ENCODE measurements at regions not wholly inside any gene's neighbourhood (a gene's known extent, or its start where the extent isn't known, plus 50 kb on each side); places are given as distances from the start of the nearest gene placed in this dataset.

- no peak overlapping the region for H3K27ac ChIP-seq (ENCODE audit: low read depth in 1 of 2, low read length in 2 of 2)
- no peaks in the 10 kb centered on the region for H3K9me3 ChIP-seq (ENCODE audit: control insufficient read depth, low read length)
- no peak for DNase-seq
- no peak for ATAC-seq (ENCODE audit: low FRiP score)
- no peaks in the 10 kb centered on the region for H3K27me3 ChIP-seq (ENCODE audit: control insufficient read depth in 1 of 2, insufficient read depth in 2 of 2, low read length in 1 of 2)
- intact Hi-C loops (cut with DNase I) = no loop called here
- H3K4me3 ChIP-seq (ENCODE audit: low read length in 2 of 2) = no peak overlapping the region
- H3K36me3 ChIP-seq (ENCODE audit: control insufficient read depth in 1 of 2, insufficient read depth in 2 of 2, low read length in 1 of 2) = no peaks in the 10 kb centered on the region
- WGBS, 2 donors = 95 to 97% methylated on average over 1 of the region's 1 CpG
- H3K4me1 ChIP-seq (ENCODE audit: control insufficient read depth in 1 of 2, insufficient read depth in 2 of 2, low read length in 2 of 2) = no peaks in the 10 kb centered on the region
Measured at GRCh38 chr7:109354552-109354951, 784.9 kb downstream of the DNAJB9 start.

DNA sequence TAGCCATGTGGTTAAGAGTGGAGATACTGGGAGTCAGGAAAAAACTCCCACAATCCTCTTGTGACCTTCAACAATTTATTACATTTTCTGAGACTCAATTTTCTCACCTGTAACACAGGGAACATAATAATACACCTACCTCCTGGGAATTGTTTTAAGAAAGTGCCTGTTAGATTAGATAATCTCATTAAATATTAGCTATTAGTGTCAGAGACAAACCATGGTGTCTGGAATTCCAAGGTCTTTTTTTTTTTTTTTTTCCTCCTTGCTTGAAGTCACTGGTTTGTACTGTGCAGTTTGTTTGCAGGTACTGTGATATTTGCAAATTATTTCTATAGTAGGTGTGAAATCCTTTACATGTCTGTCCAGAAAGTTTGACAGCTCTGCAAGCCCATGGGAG, 806.1 kb downstream of the DNAJB9 start:
- no peak overlapping the region for H3K27ac ChIP-seq (ENCODE audit: low read depth in 1 of 2, low read length in 2 of 2)
- H3K27me3 ChIP-seq (ENCODE audit: control insufficient read depth in 1 of 2, insufficient read depth in 2 of 2, low read length in 1 of 2) = no peaks in the 10 kb centered on the region
- H3K9me3 ChIP-seq (ENCODE audit: control insufficient read depth, low read length) = no peaks in the 10 kb centered on the region
- H3K36me3 ChIP-seq (ENCODE audit: control insufficient read depth in 1 of 2, insufficient read depth in 2 of 2, low read length in 1 of 2) = no peaks in the 10 kb centered on the region
- no peak overlapping the region for H3K4me3 ChIP-seq (ENCODE audit: low read length in 2 of 2)
- no peak for DNase-seq
- intact Hi-C loops (cut with DNase I) = no loop called here
- ATAC-seq (ENCODE audit: low FRiP score) = no peak
- H3K4me1 ChIP-seq (ENCODE audit: control insufficient read depth in 1 of 2, insufficient read depth in 2 of 2, low read length in 2 of 2) = no peaks in the 10 kb centered on the region

GRCh38 chr7:109376576-109376975, 806.9 kb downstream of the DNAJB9 start:
- H3K27ac ChIP-seq (ENCODE audit: low read depth in 1 of 2, low read length in 2 of 2) = no peak overlapping the region
- no peaks in the 10 kb centered on the region for H3K9me3 ChIP-seq (ENCODE audit: control insufficient read depth, low read length)
- H3K36me3 ChIP-seq (ENCODE audit: control insufficient read depth in 1 of 2, insufficient read depth in 2 of 2, low read length in 1 of 2) = no peaks in the 10 kb centered on the region
- H3K27me3 ChIP-seq (ENCODE audit: control insufficient read depth in 1 of 2, insufficient read depth in 2 of 2, low read length in 1 of 2) = no peaks in the 10 kb centered on the region
- intact Hi-C loops (cut with DNase I) = no loop called here
- no peaks in the 10 kb centered on the region for H3K4me1 ChIP-seq (ENCODE audit: control insufficient read depth in 1 of 2, insufficient read depth in 2 of 2, low read length in 2 of 2)
- no peak for DNase-seq
- no peak overlapping the region for H3K4me3 ChIP-seq (ENCODE audit: low read length in 2 of 2)
- ATAC-seq (ENCODE audit: low FRiP score) = no peak

- intact Hi-C loops (cut with DNase I) = no loop called here
- DNase-seq (no peak), ATAC-seq (ENCODE audit: low FRiP score) (no peak)
- Histone ChIP-seq H3K36me3 (ENCODE audit: control insufficient read depth in 1 of 2, insufficient read depth in 2 of 2, low read length in 1 of 2) (no peaks in the 10 kb centered on the region), H3K27me3 (ENCODE audit: control insufficient read depth in 1 of 2, insufficient read depth in 2 of 2, low read length in 1 of 2) (no peaks in the 10 kb centered on the region), H3K27ac (ENCODE audit: low read depth in 1 of 2, low read length in 2 of 2) (no peak overlapping the region), H3K4me3 (ENCODE audit: low read length in 2 of 2) (no peak overlapping the region), H3K4me1 (ENCODE audit: control insufficient read depth in 1 of 2, insufficient read depth in 2 of 2, low read length in 2 of 2) (no peaks in the 10 kb centered on the region), H3K9me3 (ENCODE audit: control insufficient read depth, low read length) (no peaks in the 10 kb centered on the region)
- WGBS, 2 donors = 78 to 85% methylated on average over 3 of the region's 3 CpGs
Measured at GRCh38 chr7:109377076-109377884, 807.6 kb downstream of the DNAJB9 start.

- intact Hi-C loops (cut with DNase I) = no loop called here
- no peaks in the 10 kb centered on the region for H3K9me3 ChIP-seq (ENCODE audit: control insufficient read depth, low read length)
- DNase-seq = no peak
- no peak overlapping the region for H3K27ac ChIP-seq (ENCODE audit: low read depth in 1 of 2, low read length in 2 of 2)
- no peak overlapping the region for H3K4me3 ChIP-seq (ENCODE audit: low read length in 2 of 2)
- no peaks in the 10 kb centered on the region for H3K4me1 ChIP-seq (ENCODE audit: control insufficient read depth in 1 of 2, insufficient read depth in 2 of 2, low read length in 2 of 2)
- H3K27me3 ChIP-seq (ENCODE audit: control insufficient read depth in 1 of 2, insufficient read depth in 2 of 2, low read length in 1 of 2) = no peaks in the 10 kb centered on the region
- ATAC-seq (ENCODE audit: low FRiP score) = no peak
- 96 to 97% methylated on average over 2 of the region's 2 CpGs for WGBS, 2 donors
- H3K36me3 ChIP-seq (ENCODE audit: control insufficient read depth in 1 of 2, insufficient read depth in 2 of 2, low read length in 1 of 2) = no peaks in the 10 kb centered on the region
Measured at GRCh38 chr7:109386959-109387358, 817.3 kb downstream of the DNAJB9 start.

DNA sequence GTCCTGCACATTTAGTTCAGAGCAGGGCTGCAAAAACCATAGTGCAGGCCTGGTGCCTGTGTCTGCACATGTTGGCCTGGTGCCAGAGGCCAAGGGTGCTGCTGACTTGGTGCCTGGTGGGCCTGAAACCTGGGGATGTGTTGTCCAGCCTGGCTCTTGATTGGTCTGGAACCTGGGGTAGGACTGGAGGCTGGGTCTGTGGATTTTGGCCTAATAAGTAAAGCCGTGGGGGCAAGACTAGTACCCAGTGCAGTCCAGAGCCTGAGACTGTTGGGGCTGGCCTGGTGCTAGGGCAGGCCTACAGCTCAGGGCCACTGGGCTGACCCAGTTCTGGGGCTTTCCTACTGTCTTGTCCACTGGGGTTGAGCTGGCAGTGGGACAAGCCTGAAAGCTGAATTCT, 817.9 kb downstream of the DNAJB9 start:
- ATAC-seq (ENCODE audit: low FRiP score) = no peak
- WGBS, 2 donors = 97 to 100% methylated on average over 1 of the region's 1 CpG

GRCh38 chr7:109391240-109391639, 821.6 kb downstream of the DNAJB9 start:
- intact Hi-C loops (cut with DNase I) = no loop called here
- Histone ChIP-seq H3K27ac (ENCODE audit: low read depth in 1 of 2, low read length in 2 of 2) (no peak overlapping the region), H3K4me1 (ENCODE audit: control insufficient read depth in 1 of 2, insufficient read depth in 2 of 2, low read length in 2 of 2) (no peaks in the 10 kb centered on the region), H3K36me3 (ENCODE audit: control insufficient read depth in 1 of 2, insufficient read depth in 2 of 2, low read length in 1 of 2) (no peaks in the 10 kb centered on the region), H3K27me3 (ENCODE audit: control insufficient read depth in 1 of 2, insufficient read depth in 2 of 2, low read length in 1 of 2) (no peaks in the 10 kb centered on the region), H3K9me3 (ENCODE audit: control insufficient read depth, low read length) (no peaks in the 10 kb centered on the region), H3K4me3 (ENCODE audit: low read length in 2 of 2) (no peak overlapping the region)
- ATAC-seq (ENCODE audit: low FRiP score) = no peak
- DNase-seq = no peak
- WGBS, 2 donors = 9 to 14% methylated on average over 3 of the region's 3 CpGs

More for the DNA sequence above, 817.9 kb downstream of the DNAJB9 start:
- H3K36me3 ChIP-seq (ENCODE audit: control insufficient read depth in 1 of 2, insufficient read depth in 2 of 2, low read length in 1 of 2) = no peaks in the 10 kb centered on the region
- H3K4me3 ChIP-seq (ENCODE audit: low read length in 2 of 2) = no peak overlapping the region
- DNase-seq = peak; percentile 40 to 70
- no peaks in the 10 kb centered on the region for H3K9me3 ChIP-seq (ENCODE audit: control insufficient read depth, low read length)
- H3K4me1 ChIP-seq (ENCODE audit: control insufficient read depth in 1 of 2, insufficient read depth in 2 of 2, low read length in 2 of 2) = no peaks in the 10 kb centered on the region
- H3K27ac ChIP-seq (ENCODE audit: low read depth in 1 of 2, low read length in 2 of 2) = no peak overlapping the region
- H3K27me3 ChIP-seq (ENCODE audit: control insufficient read depth in 1 of 2, insufficient read depth in 2 of 2, low read length in 1 of 2) = no peaks in the 10 kb centered on the region
- intact Hi-C loops (cut with DNase I) = no loop called here

GRCh38 chr7:109402107-109402506, 832.4 kb downstream of the DNAJB9 start:
- intact Hi-C loops (cut with DNase I) = no loop called here

DNA sequence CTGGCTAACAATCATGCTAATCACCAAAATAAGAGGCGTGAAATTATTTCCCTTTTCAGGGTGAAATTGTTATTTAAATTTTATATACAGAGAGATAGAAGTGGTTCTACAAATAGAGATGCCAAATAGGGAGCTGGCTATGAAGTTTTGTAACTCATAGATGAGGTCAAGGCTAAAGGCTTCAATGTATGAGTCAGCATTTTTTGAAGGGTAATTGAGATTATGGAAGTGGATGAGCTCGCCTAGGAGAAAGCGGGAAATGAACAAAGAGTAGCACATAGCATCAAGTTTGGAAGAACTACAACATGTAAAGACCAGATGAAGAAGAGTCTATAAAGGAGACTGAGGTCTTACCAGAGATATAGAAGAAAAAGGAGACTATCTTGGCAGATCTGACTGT, 838.1 kb downstream of the DNAJB9 start:
- Histone ChIP-seq H3K9me3 (ENCODE audit: control insufficient read depth, low read length) (no peaks in the 10 kb centered on the region), H3K27me3 (ENCODE audit: control insufficient read depth in 1 of 2, insufficient read depth in 2 of 2, low read length in 1 of 2) (no peaks in the 10 kb centered on the region), H3K36me3 (ENCODE audit: control insufficient read depth in 1 of 2, insufficient read depth in 2 of 2, low read length in 1 of 2) (no peaks in the 10 kb centered on the region), H3K27ac (ENCODE audit: low read depth in 1 of 2, low read length in 2 of 2) (no peak overlapping the region), H3K4me3 (ENCODE audit: low read length in 2 of 2) (no peak overlapping the region), H3K4me1 (ENCODE audit: control insufficient read depth in 1 of 2, insufficient read depth in 2 of 2, low read length in 2 of 2) (no peaks in the 10 kb centered on the region)
- DNase-seq (no peak), ATAC-seq (ENCODE audit: low FRiP score) (no peak)
- 92 to 95% methylated on average over 3 of the region's 3 CpGs for WGBS, 2 donors
- intact Hi-C loops (cut with DNase I) = no loop called here

More at GRCh38 chr7:109402107-109402506, 832.4 kb downstream of the DNAJB9 start:
- H3K4me3 ChIP-seq (ENCODE audit: low read length in 2 of 2) = no peak overlapping the region
- no peaks in the 10 kb centered on the region for H3K9me3 ChIP-seq (ENCODE audit: control insufficient read depth, low read length)
- H3K4me1 ChIP-seq (ENCODE audit: control insufficient read depth in 1 of 2, insufficient read depth in 2 of 2, low read length in 2 of 2) = no peaks in the 10 kb centered on the region
- H3K27ac ChIP-seq (ENCODE audit: low read depth in 1 of 2, low read length in 2 of 2) = no peak overlapping the region
- DNase-seq (no peak), ATAC-seq (ENCODE audit: low FRiP score) (no peak)
- no peaks in the 10 kb centered on the region for H3K36me3 ChIP-seq (ENCODE audit: control insufficient read depth in 1 of 2, insufficient read depth in 2 of 2, low read length in 1 of 2)
- WGBS, 2 donors = 87 to 89% methylated on average over 1 of the region's 1 CpG
- no peaks in the 10 kb centered on the region for H3K27me3 ChIP-seq (ENCODE audit: control insufficient read depth in 1 of 2, insufficient read depth in 2 of 2, low read length in 1 of 2)
